HEK293 (cell line): ENCODE measurements at regions not wholly inside any gene's neighbourhood (a gene's known extent, or its start where the extent isn't known, plus 50 kb on each side); places are given as distances from the start of the nearest gene placed in this dataset.

Experiments
- CTCF ChIP-seq: fragments of 450-650 bp; formaldehyde crosslinking; IDR thresholded peaks from 2 replicates; pipeline ENCODE4 v1.5.1; 2016; ENCODE audit warnings: missing biosample characterization, missing genetic modification characterization
- ZBTB20 ChIP-seq: fragments of 450-650 bp; formaldehyde crosslinking; IDR thresholded peaks from 2 replicates; pipeline ENCODE4 v1.5.1; 2016; ENCODE audit warnings: missing biosample characterization, missing genetic modification characterization
- ZNF184 ChIP-seq: fragments of 450-650 bp; IDR thresholded peaks from 2 replicates; pipeline ENCODE4 v1.5.1; 2018; ENCODE audit warnings: missing biosample characterization, mild to moderate bottlenecking, missing genetic modification characterization
- ZNF280D ChIP-seq: fragments of 450-650 bp; formaldehyde crosslinking; IDR thresholded peaks from 2 replicates; pipeline ENCODE4 v1.5.1; 2016; ENCODE audit warnings: missing biosample characterization, missing genetic modification characterization
- ZNF302 ChIP-seq: fragments of 450-650 bp; formaldehyde crosslinking; IDR thresholded peaks from 2 replicates; pipeline ENCODE4 v1.5.1; 2016; ENCODE audit warnings: missing biosample characterization, missing genetic modification characterization, low read depth
- ZNF416 ChIP-seq: fragments of 450-650 bp; formaldehyde crosslinking; IDR thresholded peaks from 2 replicates; pipeline ENCODE4 v1.5.1; 2016; ENCODE audit warnings: missing biosample characterization, missing genetic modification characterization
- ZNF510 ChIP-seq: fragments of 450-650 bp; formaldehyde crosslinking; IDR thresholded peaks from 2 replicates; pipeline ENCODE4 v1.5.1; 2018; ENCODE audit warnings: mild to moderate bottlenecking, missing genetic modification characterization, missing biosample characterization; ENCODE audit not compliant: insufficient replicate concordance
- ZNF704 ChIP-seq: fragments of 450-650 bp; formaldehyde crosslinking; IDR thresholded peaks from 2 replicates; pipeline ENCODE4 v1.5.1; 2016; ENCODE audit warnings: missing biosample characterization, missing genetic modification characterization
- ZNF776 ChIP-seq: fragments of 450-650 bp; formaldehyde crosslinking; IDR thresholded peaks from 2 replicates; pipeline ENCODE4 v1.5.0; 2017; ENCODE audit warnings: missing biosample characterization, missing genetic modification characterization, borderline replicate concordance
- TF ChIP-seq, protein P1 (sequence below): fragments of 450-650 bp; formaldehyde crosslinking; IDR thresholded peaks from 2 replicates; pipeline ENCODE4 v1.5.1; 2016; ENCODE audit warnings: missing biosample characterization, missing genetic modification characterization

GRCh38 chr3:17806876-17807275, 64.4 kb upstream of the TBC1D5 start:
- TF ChIP-seq ZNF302 (tag by site-specific recombination) (no peak), ZNF704 (tag by site-specific recombination) (no peak), CTCF (no peak), ZNF510 (no peak), ZNF184 (no peak), ZBTB20 (no peak), ZNF416 (tag by site-specific recombination) (no peak), ZNF280D (tag by site-specific recombination) (no peak), ZNF776 (tag by site-specific recombination) (no peak)
- TF ChIP-seq, protein P1, sequence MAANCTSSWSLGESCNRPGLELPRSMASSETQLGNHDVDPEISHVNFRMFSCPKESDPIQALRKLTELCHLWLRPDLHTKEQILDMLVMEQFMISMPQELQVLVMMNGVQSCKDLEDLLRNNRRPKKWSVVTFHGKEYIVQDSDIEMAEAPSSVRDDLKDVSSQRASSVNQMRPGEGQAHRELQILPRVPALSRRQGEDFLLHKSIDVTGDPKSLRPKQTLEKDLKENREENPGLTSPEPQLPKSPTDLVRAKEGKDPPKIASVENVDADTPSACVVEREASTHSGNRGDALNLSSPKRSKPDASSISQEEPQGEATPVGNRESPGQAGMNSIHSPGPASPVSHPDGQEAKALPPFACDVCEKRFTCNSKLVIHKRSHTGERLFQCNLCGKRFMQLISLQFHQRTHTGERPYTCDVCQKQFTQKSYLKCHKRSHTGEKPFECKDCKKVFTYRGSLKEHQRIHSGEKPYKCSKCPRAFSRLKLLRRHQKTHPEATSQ (tag by site-specific recombination): no peak
